GM23338 (cell line): ENCODE measurements at regions not wholly inside any gene's neighbourhood (a gene's known extent, or its start where the extent isn't known, plus 50 kb on each side); places are given as distances from the start of the nearest gene placed in this dataset.

Experiments used
- ATAC-seq: fragments of 200-7000 bp; cut with Tn5 transposase; 3 replicates; pipeline ENCODE4 v1.9.1; 2020
- DNase-seq: peaks from one replicate; pipeline ENCODE4 v3.0.0-alpha.2; 2015; ENCODE audit warnings: low spot score
- H2AFZ ChIP-seq: fragments of 200-600 bp; sonication (generic); 2 replicates; pipeline ENCODE4 v1.8.0; 2016; ENCODE audit warnings: antibody characterized with exemption, mild to moderate bottlenecking, moderate library complexity
- H3F3A ChIP-seq: fragments of 200-600 bp; sonication (generic); replicated peaks from 2 replicates; pipeline ENCODE4 v1.8.0; 2017; ENCODE audit warnings: antibody characterized with exemption, mixed run types, low read depth
- H3K27ac ChIP-seq: fragments of 200-600 bp; sonication (generic); 2 replicates; pipeline ENCODE4 v1.6.1; 2016; ENCODE audit warnings: low read depth
- H3K27me3 ChIP-seq: fragments of 200-600 bp; sonication (generic); 2 replicates; pipeline ENCODE4 v1.8.0; 2016; ENCODE audit warnings: mild to moderate bottlenecking, mixed run types, moderate library complexity; ENCODE audit not compliant: insufficient read depth
- H3K36me3 ChIP-seq: fragments of 200-600 bp; sonication (generic); 2 replicates; pipeline ENCODE4 v1.8.0; 2016; ENCODE audit warnings: mild to moderate bottlenecking; ENCODE audit not compliant: insufficient read depth
- H3K4me1 ChIP-seq: fragments of 200-600 bp; sonication (generic); 2 replicates; pipeline ENCODE4 v1.8.0; 2016; ENCODE audit warnings: mild to moderate bottlenecking, moderate library complexity; ENCODE audit not compliant: insufficient read depth
- H3K4me2 ChIP-seq: fragments of 200-600 bp; sonication (generic); 2 replicates; pipeline ENCODE4 v1.7.1; 2017; ENCODE audit warnings: mixed run types
- H3K4me3 ChIP-seq: fragments of 200-600 bp; sonication (generic); 2 replicates; pipeline ENCODE4 v1.6.1; 2016; ENCODE audit warnings: mixed run types
- H3K79me2 ChIP-seq: fragments of 200-600 bp; sonication (generic); replicated peaks from 2 replicates; pipeline ENCODE4 v1.8.0; 2017; ENCODE audit warnings: mild to moderate bottlenecking; ENCODE audit not compliant: insufficient read depth
- H3K9me2 ChIP-seq: fragments of 200-600 bp; sonication (generic); 2 replicates; pipeline ENCODE4 v1.8.0; 2017; ENCODE audit not compliant: insufficient read depth
- H4K20me1 ChIP-seq: fragments of 200-600 bp; sonication (generic); replicated peaks from 2 replicates; pipeline ENCODE4 v1.8.0; 2017; ENCODE audit warnings: mild to moderate bottlenecking; ENCODE audit not compliant: insufficient read depth
- H3K27ac Mint-ChIP-seq: 2 replicates; pipeline ENCODE4 v1.8.0; 2020; ENCODE audit warnings: inconsistent platforms, mild to moderate bottlenecking, moderate library complexity, mixed read lengths
- H3K27me3 Mint-ChIP-seq: 3 replicates; pipeline ENCODE4 v1.8.0; 2022; ENCODE audit warnings: low read depth, mild to moderate bottlenecking, moderate library complexity, mixed read lengths, inconsistent platforms; ENCODE audit not compliant: insufficient read depth, poor library complexity
- H3K36me3 Mint-ChIP-seq: 3 replicates; pipeline ENCODE4 v1.8.0; 2021; ENCODE audit warnings: low read depth, mild to moderate bottlenecking, inconsistent platforms, moderate library complexity, mixed read lengths
- H3K4me1 Mint-ChIP-seq: 3 replicates; pipeline ENCODE4 v1.8.0; 2020; ENCODE audit warnings: mild to moderate bottlenecking, inconsistent platforms, mixed read lengths
- H3K4me3 Mint-ChIP-seq: 3 replicates; pipeline ENCODE4 v1.8.0; 2021; ENCODE audit warnings: moderate library complexity, mild to moderate bottlenecking, inconsistent platforms, mixed read lengths
- H3K9me3 Mint-ChIP-seq: 3 replicates; pipeline ENCODE4 v1.8.0; 2020; ENCODE audit warnings: moderate library complexity, mild to moderate bottlenecking, inconsistent platforms, mixed read lengths
- REST ChIP-seq: IDR thresholded peaks from one replicate; pipeline ENCODE4 v1.6.1; 2018; ENCODE audit warnings: antibody characterized with exemption; ENCODE audit not compliant: unreplicated experiment
- STAT1 ChIP-seq: IDR thresholded peaks from one replicate; pipeline ENCODE4 v1.6.1; 2016; ENCODE audit warnings: antibody characterized with exemption; ENCODE audit not compliant: unreplicated experiment
- ZNF462 ChIP-seq: fragments of 250-450 bp; sonication (Bioruptor Pico); IDR thresholded peaks from 2 replicates; pipeline ENCODE4 v1.5.0; 2020; ENCODE audit warnings: mild to moderate bottlenecking, moderate library complexity

GRCh38 chr4:22593933-22594332 lies 78.1 kb upstream of the ADGRA3 start (continued):
- TF ChIP-seq ZNF462 (CRISPR knock-in tag): no peak
- no peak for TF ChIP-seq STAT1

- no peak overlapping the region for H3K4me2 ChIP-seq
- H3K36me3 Mint-ChIP-seq: no peaks in the 10 kb centered on the region
- TF ChIP-seq ZNF462 (CRISPR knock-in tag) (no peak), STAT1 (no peak), REST (no peak)
Observed at GRCh38 chr4:22595684-22596083, 79.8 kb upstream of the ADGRA3 start.

More at GRCh38 chr4:22595684-22596083, 79.8 kb upstream of the ADGRA3 start:
- H2AFZ ChIP-seq: no peak overlapping the region
- Mint-ChIP-seq H3K27me3 (peaks cover 1% of the 10 kb centered on the region), H3K9me3 (no peaks in the 10 kb centered on the region), H3K4me3 (no peak overlapping the region), H3K4me1 (no peaks in the 10 kb centered on the region), H3K27ac (no peak overlapping the region)
- no peaks in the 10 kb centered on the region for H3F3A ChIP-seq
- H3K4me1 ChIP-seq: no peaks in the 10 kb centered on the region
- H3K36me3 ChIP-seq: no peaks in the 10 kb centered on the region
- H3K79me2 ChIP-seq: no peaks in the 10 kb centered on the region
- H3K27me3 ChIP-seq: no peaks in the 10 kb centered on the region
- ATAC-seq (no peak), DNase-seq (no peak)
- no peak overlapping the region for H3K4me3 ChIP-seq
- no peaks in the 10 kb centered on the region for H4K20me1 ChIP-seq
- no peaks in the 10 kb centered on the region for H3K9me2 ChIP-seq
- H3K27ac ChIP-seq: no peak overlapping the region
